Kidney (tissue), 13 donors: ENCODE measurements at regions not wholly inside any gene's neighbourhood (a gene's known extent, or its start where the extent isn't known, plus 50 kb on each side); places are given as distances from the start of the nearest gene placed in this dataset.

ENCODE experiments used
- DNase-seq, 5 donors: peaks; one replicate each; pipeline ENCODE4 v3.0.0-alpha.2; 2013 to 2020
- FAIRE-seq: peaks from 2 replicates; lab custom pipeline; 2012; peaks lifted over from hg19 to GRCh38; lab: Jason Lieb, UNC
- H3K27ac ChIP-seq, 2 donors: one replicate each; pipeline ENCODE4 v1.7.0; 2013; ENCODE audit warnings: low read depth in 2 of 2, low read length in 2 of 2, inconsistent platforms in 1 of 2
- H3K27me3 ChIP-seq: one replicate; pipeline ENCODE4 v1.7.1; 2013; ENCODE audit warnings: low read length, inconsistent platforms; ENCODE audit not compliant: control insufficient read depth, insufficient read depth
- H3K36me3 ChIP-seq, 3 donors: one replicate each; pipeline versions ENCODE4 v1.7.0 to v1.7.1; 2013; ENCODE audit warnings: low read length in 3 of 3, control low read depth in 1 of 3, inconsistent platforms in 1 of 3; ENCODE audit not compliant: insufficient read depth in 3 of 3, control insufficient read depth in 2 of 3
- H3K4me1 ChIP-seq, 3 donors: one replicate each; pipeline versions ENCODE4 v1.7.0 to v1.7.1; 2013; ENCODE audit warnings: low read length in 3 of 3, inconsistent platforms in 1 of 3, low read depth in 1 of 3; ENCODE audit not compliant: control insufficient read depth in 2 of 3, insufficient read depth in 2 of 3
- H3K4me3 ChIP-seq, 3 donors: one replicate each; pipeline versions ENCODE4 v1.7.0 to v1.8.1; 2013; ENCODE audit warnings: low read length in 3 of 3, control low read depth in 1 of 3, inconsistent platforms in 1 of 3
- H3K9ac ChIP-seq, 3 donors: one replicate each; pipeline versions ENCODE4 v1.7.0 to v1.7.1; 2013; ENCODE audit warnings: low read length in 3 of 3, control low read depth in 1 of 3, inconsistent platforms in 1 of 3
- H3K9me3 ChIP-seq, 3 donors: one replicate each; pipeline versions ENCODE4 v1.7.0 to v1.7.1; 2013; ENCODE audit warnings: low read length in 3 of 3, control low read depth in 1 of 3, inconsistent platforms in 1 of 3; ENCODE audit not compliant: control insufficient read depth in 2 of 3, insufficient read depth in 1 of 3
- CTCF ChIP-seq: IDR thresholded peaks from 3 replicates; pipeline ENCODE4 v1.5.1; 2012; ENCODE audit warnings: mild to moderate bottlenecking, moderate library complexity, borderline replicate concordance; ENCODE audit not compliant: insufficient read depth; ENCODE audit errors: extremely low read depth
- intact Hi-C: fragments of 100-400 bp; cut with DNase I; formaldehyde crosslinking; loops from one replicate; pipeline ENCODE4 v1.11.1; 2022
- donor health status: control.
- donor health status: control.
- donor health status: control.
- donor health status: control.
- donor health status: control.
- donor health status: DM: yes; HTN: yes; CAD: no.
- donor health status: Normal renal cell carcinoma (clear cell type).

DNA sequence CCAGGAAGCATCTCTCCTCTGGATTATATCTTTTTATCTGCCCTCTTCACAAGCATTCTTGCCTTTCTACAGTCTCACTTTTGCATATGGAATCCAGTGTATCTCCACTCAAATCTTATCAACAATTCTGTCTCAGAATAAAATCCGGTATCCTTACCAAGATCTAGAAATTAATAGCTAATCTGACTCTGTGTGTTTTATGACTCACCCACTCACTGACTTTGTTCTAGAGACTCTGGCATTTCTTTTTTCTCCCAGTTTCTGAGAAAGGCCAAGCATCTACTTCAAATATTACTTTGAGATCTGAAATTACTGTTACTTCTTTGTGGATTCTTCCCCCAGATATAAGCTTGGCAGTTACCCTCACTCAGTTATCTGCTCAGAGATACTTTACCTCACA is 913.5 kb upstream of the ATXN8OS start:
- Histone ChIP-seq H3K27ac (no peak overlapping the region), H3K27me3 (no peaks in the 10 kb centered on the region), H3K9me3 (no peaks in the 10 kb centered on the region), H3K4me3 (no peak overlapping the region), H3K36me3 (no peaks in the 10 kb centered on the region), H3K9ac (no peak overlapping the region), H3K4me1 (no peaks in the 10 kb centered on the region)
- intact Hi-C loops = no loop called here
- DNase-seq = no peak
- no peak for FAIRE-seq
- TF ChIP-seq CTCF = no peak

GRCh38 chr13:69180034-69180433 is 927.6 kb upstream of the ATXN8OS start:
- DNase-seq = no peak
- Histone ChIP-seq H3K9ac (no peak overlapping the region), H3K36me3 (no peaks in the 10 kb centered on the region), H3K4me3 (no peak overlapping the region), H3K4me1 (no peaks in the 10 kb centered on the region), H3K27me3 (no peaks in the 10 kb centered on the region), H3K27ac (no peak overlapping the region), H3K9me3 (no peaks in the 10 kb centered on the region)
- FAIRE-seq = no peak
- no peak for TF ChIP-seq CTCF
- intact Hi-C loops = no loop called here

- H3K36me3 ChIP-seq = no peaks in the 10 kb centered on the region
- DNase-seq (no peak), FAIRE-seq (no peak)
- no peaks in the 10 kb centered on the region for H3K27me3 ChIP-seq
- no peaks in the 10 kb centered on the region for H3K4me1 ChIP-seq
- H3K9me3 ChIP-seq = no peaks in the 10 kb centered on the region
- H3K27ac ChIP-seq = no peak overlapping the region
- H3K4me3 ChIP-seq = no peak overlapping the region
- H3K9ac ChIP-seq = no peak overlapping the region
- no peak for TF ChIP-seq CTCF
- intact Hi-C loops = no loop called here
These were observed 929.6 kb upstream of the ATXN8OS start for GRCh38 chr13:69178000-69178399.

DNA sequence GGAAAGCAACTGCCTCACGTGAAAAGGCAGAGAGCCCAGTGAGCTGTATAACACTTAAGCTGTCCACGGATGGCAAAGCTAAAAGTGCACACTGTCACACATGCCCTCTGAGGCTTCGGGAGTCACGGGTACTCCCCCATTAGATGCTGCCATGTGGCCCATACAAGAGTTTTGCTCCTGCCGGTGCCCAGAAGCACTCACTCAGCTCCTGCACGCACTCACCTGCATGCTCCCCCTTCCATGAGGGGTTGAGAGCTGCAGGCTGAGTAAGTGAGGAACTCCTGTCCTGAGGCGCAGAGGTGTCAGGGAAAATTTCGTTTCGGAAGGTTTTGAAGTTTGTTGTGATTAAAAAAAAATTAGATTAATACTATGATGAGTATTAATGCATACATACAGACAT is 939.2 kb upstream of the ATXN8OS start:
- Histone ChIP-seq H3K27ac (no peak overlapping the region), H3K4me3 (no peak overlapping the region), H3K27me3 (no peaks in the 10 kb centered on the region), H3K4me1 (no peaks in the 10 kb centered on the region), H3K36me3 (no peaks in the 10 kb centered on the region), H3K9me3 (no peaks in the 10 kb centered on the region), H3K9ac (no peak overlapping the region)
- FAIRE-seq (no peak), DNase-seq (peak in 1 of 5 donors; percentile 20)
- intact Hi-C loops = no loop called here
- TF ChIP-seq CTCF = no peak
